ENCODE measurements at regions not wholly inside any gene's neighbourhood (a gene's known extent, or its start where the extent isn't known, plus 50 kb on each side); places are given as distances from the start of the nearest gene placed in this dataset.

- WGBS, 2 donors: 75 to 91% methylated on average over 1 of the region's 1 CpG
These were observed 244.7 kb upstream of the RSPO3 start for GRCh38 chr6:126873791-126874190.

GRCh38 chr6:126876446-126876845 is 242.0 kb upstream of the RSPO3 start:
- intact Hi-C loops (cut with DNase I): no loop called here
- no peak for TF ChIP-seq CTCF (IDR thresholded peaks at IDR 0.05)
- no peaks in the 10 kb centered on the region for H3K27me3 ChIP-seq
- H3K4me3 ChIP-seq: no peak overlapping the region
- 63 to 77% methylated on average over 1 of the region's 1 CpG for WGBS, 2 donors
- no peaks in the 10 kb centered on the region for H3K4me1 ChIP-seq
- peaks cover 0 to 6% (median 0%) of the 10 kb centered on the region in 11 donors for H3K9me3 ChIP-seq
- ATAC-seq (no peak), DNase-seq (no peak)
- H3K36me3 ChIP-seq: no peaks in the 10 kb centered on the region
- no peak overlapping the region for H3K27ac ChIP-seq

More at GRCh38 chr6:126873791-126874190, 244.7 kb upstream of the RSPO3 start:
- no peaks in the 10 kb centered on the region for H3K27me3 ChIP-seq
- no peak for DNase-seq
- H3K36me3 ChIP-seq: no peaks in the 10 kb centered on the region
- no peaks in the 10 kb centered on the region for H3K4me1 ChIP-seq
- H3K9me3 ChIP-seq: peaks cover 0 to 6% (median 0%) of the 10 kb centered on the region in 11 donors
- no peak for TF ChIP-seq CTCF (IDR thresholded peaks at IDR 0.05)
- H3K27ac ChIP-seq: no peak overlapping the region
- no peak for ATAC-seq
- intact Hi-C loops (cut with DNase I): no loop called here
- H3K4me3 ChIP-seq: no peak overlapping the region

GRCh38 chr6:126880964-126881363 is 237.5 kb upstream of the RSPO3 start:
- intact Hi-C loops (cut with DNase I): no loop called here
- Histone ChIP-seq H3K4me1 (no peaks in the 10 kb centered on the region), H3K9me3 (no peaks in the 10 kb centered on the region), H3K27me3 (no peaks in the 10 kb centered on the region), H3K36me3 (no peaks in the 10 kb centered on the region), H3K4me3 (no peak overlapping the region), H3K27ac (no peak overlapping the region)
- no peak for TF ChIP-seq CTCF (IDR thresholded peaks at IDR 0.05)
- no peak for DNase-seq
- no peak for ATAC-seq
- 89 to 90% methylated on average over 3 of the region's 3 CpGs for WGBS, 2 donors

- Histone ChIP-seq H3K36me3 (no peaks in the 10 kb centered on the region), H3K4me3 (no peak overlapping the region), H3K9me3 (no peaks in the 10 kb centered on the region), H3K27me3 (no peaks in the 10 kb centered on the region), H3K27ac (no peak overlapping the region), H3K4me1 (no peaks in the 10 kb centered on the region)
- no peak for TF ChIP-seq CTCF (IDR thresholded peaks at IDR 0.05)
- ATAC-seq: no peak
- intact Hi-C loops (cut with DNase I): no loop called here
- 86 to 95% methylated on average over 1 of the region's 1 CpG for WGBS, 2 donors
- DNase-seq: no peak
These were observed 232.4 kb upstream of the RSPO3 start for GRCh38 chr6:126886106-126886505.

Data from heart right ventricle (tissue), 16 donors.